Colonic mucosa (tissue), 4 donors: ENCODE measurements at regions not wholly inside any gene's neighbourhood (a gene's known extent, or its start where the extent isn't known, plus 50 kb on each side); places are given as distances from the start of the nearest gene placed in this dataset.

ENCODE experiments used
- DNase-seq: peaks from one replicate; pipeline ENCODE4 v3.0.0-alpha.2; 2020
- H3K27ac ChIP-seq: fragments of 200-600 bp; one replicate; pipeline ENCODE4 v1.8.0; 2021
- H3K27me3 ChIP-seq: fragments of 200-600 bp; one replicate; pipeline ENCODE4 v1.8.0; 2021
- H3K36me3 ChIP-seq: fragments of 200-600 bp; one replicate; pipeline ENCODE4 v1.8.0; 2021
- H3K4me1 ChIP-seq: fragments of 200-600 bp; one replicate; pipeline ENCODE4 v1.8.0; 2021; ENCODE audit warnings: mild to moderate bottlenecking
- H3K4me3 ChIP-seq: fragments of 200-600 bp; one replicate; pipeline ENCODE4 v1.8.0; 2021
- H3K9ac ChIP-seq, 2 donors: one replicate each; pipeline ENCODE4 v1.7.0; 2013; ENCODE audit warnings: control low read depth in 2 of 2, low read depth in 2 of 2, low read length in 2 of 2
- H3K9me3 ChIP-seq: fragments of 200-600 bp; one replicate; pipeline ENCODE4 v1.8.0; 2021
- intact Hi-C: fragments of 100-400 bp; cut with DNase I; formaldehyde crosslinking; loops from one replicate; pipeline ENCODE4 v1.14.1; 2022
- TF ChIP-seq, protein P1 (sequence below): fragments of 200-600 bp; IDR thresholded peaks from one replicate; pipeline ENCODE4 v1.8.0; 2022; ENCODE audit warnings: antibody characterized with exemption, mild to moderate bottlenecking
- donor health status: healthy.
- donor health status: DM: no; HTN: no; CAD: no.
- donor health status: DM: no; HTN: no; CAD: no.

GRCh38 chr7:136717910-136718557 lies 150.4 kb upstream of the CHRM2 start:
- H3K27ac ChIP-seq = no peak overlapping the region
- TF ChIP-seq, protein P1, sequence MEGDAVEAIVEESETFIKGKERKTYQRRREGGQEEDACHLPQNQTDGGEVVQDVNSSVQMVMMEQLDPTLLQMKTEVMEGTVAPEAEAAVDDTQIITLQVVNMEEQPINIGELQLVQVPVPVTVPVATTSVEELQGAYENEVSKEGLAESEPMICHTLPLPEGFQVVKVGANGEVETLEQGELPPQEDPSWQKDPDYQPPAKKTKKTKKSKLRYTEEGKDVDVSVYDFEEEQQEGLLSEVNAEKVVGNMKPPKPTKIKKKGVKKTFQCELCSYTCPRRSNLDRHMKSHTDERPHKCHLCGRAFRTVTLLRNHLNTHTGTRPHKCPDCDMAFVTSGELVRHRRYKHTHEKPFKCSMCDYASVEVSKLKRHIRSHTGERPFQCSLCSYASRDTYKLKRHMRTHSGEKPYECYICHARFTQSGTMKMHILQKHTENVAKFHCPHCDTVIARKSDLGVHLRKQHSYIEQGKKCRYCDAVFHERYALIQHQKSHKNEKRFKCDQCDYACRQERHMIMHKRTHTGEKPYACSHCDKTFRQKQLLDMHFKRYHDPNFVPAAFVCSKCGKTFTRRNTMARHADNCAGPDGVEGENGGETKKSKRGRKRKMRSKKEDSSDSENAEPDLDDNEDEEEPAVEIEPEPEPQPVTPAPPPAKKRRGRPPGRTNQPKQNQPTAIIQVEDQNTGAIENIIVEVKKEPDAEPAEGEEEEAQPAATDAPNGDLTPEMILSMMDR = no peak
- no peaks in the 10 kb centered on the region for H3K36me3 ChIP-seq
- H3K27me3 ChIP-seq = no peaks in the 10 kb centered on the region
- no peaks in the 10 kb centered on the region for H3K9me3 ChIP-seq
- DNase-seq = no peak
- H3K9ac ChIP-seq = no peak overlapping the region
- intact Hi-C loops = no loop called here
- H3K4me3 ChIP-seq = no peak overlapping the region
- no peaks in the 10 kb centered on the region for H3K4me1 ChIP-seq

DNA sequence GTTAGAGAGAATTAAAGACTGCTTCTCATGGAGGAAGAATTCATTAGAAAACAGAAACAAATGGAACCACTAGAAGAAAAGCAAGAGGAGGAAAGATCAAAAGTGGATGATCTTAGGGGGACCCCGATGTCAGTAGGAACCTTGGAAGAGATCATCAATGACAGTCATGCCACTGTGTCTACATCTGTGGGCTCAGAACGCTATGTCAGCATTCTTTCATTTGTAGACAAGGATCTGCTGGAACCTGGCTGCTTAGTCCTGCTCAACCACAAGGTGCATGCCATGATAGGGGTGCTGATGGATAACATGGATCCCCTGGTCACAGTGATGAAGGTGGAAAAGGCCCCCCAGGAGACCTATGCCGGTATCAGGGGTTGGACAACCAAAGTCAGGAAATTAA lies 154.4 kb upstream of the CHRM2 start:
- Histone ChIP-seq H3K27me3 (no peaks in the 10 kb centered on the region), H3K27ac (no peak overlapping the region), H3K4me3 (no peak overlapping the region), H3K36me3 (no peaks in the 10 kb centered on the region), H3K4me1 (no peaks in the 10 kb centered on the region), H3K9ac (no peak overlapping the region), H3K9me3 (no peaks in the 10 kb centered on the region)
- DNase-seq = no peak
- intact Hi-C loops = no loop called here
- TF ChIP-seq, protein P1 = no peak

DNA sequence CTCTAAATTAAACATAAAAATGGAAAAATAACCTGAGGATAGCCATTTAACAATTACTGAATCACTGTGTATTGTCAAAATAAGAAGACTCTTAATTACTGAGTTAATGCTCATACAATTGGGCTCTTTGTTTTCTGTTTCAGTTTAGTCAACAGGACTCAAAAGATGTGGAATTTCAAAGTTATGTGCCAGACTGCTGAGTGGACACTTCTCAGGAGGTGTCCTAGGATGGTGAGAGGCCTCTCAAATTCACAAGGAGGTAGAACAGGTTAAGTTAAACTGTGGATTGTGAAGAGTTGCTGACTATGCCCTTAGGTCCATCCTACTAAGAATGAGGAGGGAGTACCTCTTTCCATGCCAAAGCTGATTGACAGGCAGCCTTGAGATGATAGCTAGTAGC lies 157.7 kb upstream of the CHRM2 start:
- H3K9me3 ChIP-seq = no peaks in the 10 kb centered on the region
- intact Hi-C loops = no loop called here
- no peak for DNase-seq
- no peak overlapping the region for H3K9ac ChIP-seq
- H3K4me1 ChIP-seq = no peaks in the 10 kb centered on the region
- H3K27me3 ChIP-seq = no peaks in the 10 kb centered on the region
- TF ChIP-seq, protein P1 = no peak
- H3K36me3 ChIP-seq = no peaks in the 10 kb centered on the region
- no peak overlapping the region for H3K27ac ChIP-seq
- no peak overlapping the region for H3K4me3 ChIP-seq

GRCh38 chr7:136709876-136710275 lies 158.6 kb upstream of the CHRM2 start:
- H3K36me3 ChIP-seq = no peaks in the 10 kb centered on the region
- H3K27ac ChIP-seq = no peak overlapping the region
- DNase-seq = no peak

GRCh38 chr7:136702913-136703312 lies 165.5 kb upstream of the CHRM2 start:
- Histone ChIP-seq H3K9ac (no peak overlapping the region), H3K27me3 (no peaks in the 10 kb centered on the region), H3K4me1 (no peaks in the 10 kb centered on the region), H3K27ac (no peak overlapping the region), H3K36me3 (no peaks in the 10 kb centered on the region), H3K9me3 (no peaks in the 10 kb centered on the region), H3K4me3 (no peak overlapping the region)
- TF ChIP-seq, protein P1 = no peak
- intact Hi-C loops = no loop called here
- DNase-seq = no peak

More at GRCh38 chr7:136709876-136710275, 158.6 kb upstream of the CHRM2 start:
- Histone ChIP-seq H3K4me1 (no peaks in the 10 kb centered on the region), H3K4me3 (no peak overlapping the region), H3K27me3 (no peaks in the 10 kb centered on the region), H3K9me3 (no peaks in the 10 kb centered on the region), H3K9ac (no peak overlapping the region)
- intact Hi-C loops = no loop called here
- TF ChIP-seq, protein P1 = no peak
